ENCODE measurements at regions not wholly inside any gene's neighbourhood (a gene's known extent, or its start where the extent isn't known, plus 50 kb on each side); places are given as distances from the start of the nearest gene placed in this dataset.
"Not testable (repeated sequence)": the region's sequence is repeated elsewhere in the genome, so short reads cannot be mapped to it uniquely, and the experiment has no call there.

DNA sequence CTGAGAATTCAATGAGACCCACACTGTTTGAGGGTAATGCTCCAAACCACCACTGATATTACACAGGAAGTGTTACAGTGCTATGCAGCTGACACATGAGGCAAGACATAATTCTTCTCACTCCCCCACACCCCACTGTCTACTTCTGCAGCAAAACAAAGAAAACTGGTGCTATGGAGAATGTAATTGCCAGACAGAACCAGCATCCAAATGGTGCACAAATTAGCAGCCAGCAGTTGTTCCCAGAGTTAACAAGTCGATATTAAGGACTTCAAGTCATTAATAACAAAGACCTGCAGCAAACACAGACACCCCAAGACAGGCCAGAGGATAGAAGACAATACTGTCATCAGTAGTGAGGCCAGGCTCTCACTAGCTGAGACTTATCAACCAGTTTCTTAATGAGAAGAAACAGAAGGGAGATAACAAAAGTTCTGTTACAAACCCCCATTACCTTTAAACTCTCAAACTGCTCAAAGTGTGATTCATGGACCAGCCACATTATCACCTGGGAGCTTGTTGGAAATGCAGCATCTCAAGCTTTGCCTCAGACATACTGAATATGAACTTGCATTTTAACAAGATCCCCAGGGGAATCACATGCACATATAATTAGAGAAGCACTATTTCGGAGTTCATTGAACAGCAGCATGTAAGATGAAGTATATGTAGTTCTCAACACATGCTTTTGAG is 58.7 kb upstream of the FNDC3B start:
- no peak for DNase-seq (ENCODE audit: low spot score)

DNA sequence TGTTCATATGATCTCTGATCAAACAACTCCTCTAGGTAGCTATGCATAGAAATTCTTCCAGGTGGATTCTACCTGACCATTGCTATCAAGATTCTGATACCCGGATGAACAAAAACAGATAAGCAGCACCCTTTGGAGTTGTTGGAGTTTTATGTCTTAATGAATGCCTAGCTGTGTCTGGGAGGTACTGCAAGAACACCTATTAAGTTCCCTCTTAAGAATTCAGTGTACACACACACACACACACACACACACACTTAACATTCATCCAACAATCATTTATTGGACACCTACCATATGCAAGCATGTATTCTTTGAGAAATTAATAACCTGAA is 58.1 kb upstream of the FNDC3B start:
- no peak for DNase-seq (ENCODE audit: low spot score)

DNA sequence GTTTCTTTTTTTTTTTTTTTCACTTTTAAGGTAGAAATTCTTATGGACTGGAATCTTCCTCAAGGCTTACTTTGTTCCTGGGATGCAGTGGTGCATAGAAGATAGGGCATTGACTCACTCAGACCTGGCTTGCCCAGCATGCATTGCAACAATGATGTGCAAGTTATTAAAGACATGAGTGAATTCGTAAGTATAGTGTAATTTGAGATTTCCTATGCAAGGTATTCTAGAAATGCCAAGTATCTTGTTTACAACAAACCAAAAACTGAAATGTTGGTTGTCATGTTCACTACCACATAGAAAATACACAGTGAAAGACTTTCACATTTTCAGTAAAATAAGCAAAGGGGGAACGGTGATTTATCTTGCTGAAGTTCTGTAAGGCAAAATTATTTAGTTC is 56.5 kb upstream of the FNDC3B start:
- no peak for DNase-seq (ENCODE audit: low spot score)

- DNase-seq (ENCODE audit: low spot score): not testable (repeated sequence)
Observed at GRCh38 chr3:171983685-171984084, 55.7 kb upstream of the FNDC3B start.

- no peak for DNase-seq (ENCODE audit: low spot score)
Observed at GRCh38 chr3:171984883-171985282, 54.5 kb upstream of the FNDC3B start.

- DNase-seq (ENCODE audit: low spot score): no peak
Observed at GRCh38 chr3:171986176-171986575, 53.2 kb upstream of the FNDC3B start.

- DNase-seq (ENCODE audit: low spot score): no peak
Observed at GRCh38 chr3:171986757-171987518, 52.4 kb upstream of the FNDC3B start.
